ENCODE measurements at regions not wholly inside any gene's neighbourhood (a gene's known extent, or its start where the extent isn't known, plus 50 kb on each side); places are given as distances from the start of the nearest gene placed in this dataset.

- TF ChIP-seq CTCF (optimal IDR thresholded peaks at IDR 0.05 in 1 of 3, IDR thresholded peaks at IDR 0.05 in 1 of 3, conservative IDR thresholded peaks at IDR 0.05 in 1 of 3; ENCODE audit: extremely low read depth in 1 of 3, insufficient read depth in 2 of 3, low read length in 3 of 3) (no peak), EZH2 (IDR thresholded peaks at IDR 0.05; ENCODE audit: low read length) (no peak)
Measured at GRCh38 chr20:22524393-22525015, 59.9 kb downstream of the FOXA2 start.
